Astrocyte (in vitro differentiated cells and primary cell): ENCODE measurements at regions not wholly inside any gene's neighbourhood (a gene's known extent, or its start where the extent isn't known, plus 50 kb on each side); places are given as distances from the start of the nearest gene placed in this dataset.

Source experiments
- DNase-seq: peaks from one replicate; pipeline ENCODE4 v3.0.0-alpha.2; 2010; ENCODE audit warnings: low read depth
- FAIRE-seq: peaks from 2 replicates; lab custom pipeline; 2011; peaks lifted over from hg19 to GRCh38; lab: Jason Lieb, UNC
- H2AFZ ChIP-seq: 2 replicates; pipeline ENCODE4 v1.6.0; 2012; ENCODE audit warnings: low read depth, low read length, inconsistent platforms
- H3K27ac ChIP-seq: 2 replicates; pipeline ENCODE4 v1.5.1; 2011; ENCODE audit warnings: low read depth, low read length, inconsistent platforms
- H3K27me3 ChIP-seq: 2 replicates; pipeline ENCODE4 v1.6.0; 2011; ENCODE audit warnings: low read length, inconsistent platforms; ENCODE audit not compliant: insufficient read depth
- H3K36me3 ChIP-seq: 2 replicates; pipeline ENCODE4 v1.5.1; 2011; ENCODE audit warnings: low read length, inconsistent platforms; ENCODE audit not compliant: insufficient read depth
- H3K4me1 ChIP-seq: 2 replicates; pipeline ENCODE4 v1.5.1; 2011; ENCODE audit warnings: low read length, inconsistent platforms; ENCODE audit not compliant: insufficient read depth
- H3K4me2 ChIP-seq: 2 replicates; pipeline ENCODE4 v1.6.0; 2012; ENCODE audit warnings: low read length, inconsistent platforms
- H3K4me3 ChIP-seq: 2 replicates; pipeline ENCODE4 v1.5.1; 2011; ENCODE audit warnings: low read depth, mild to moderate bottlenecking, low read length, inconsistent platforms; ENCODE audit not compliant: insufficient read depth
- H3K79me2 ChIP-seq: 2 replicates; pipeline ENCODE4 v1.6.0; 2012; ENCODE audit warnings: mild to moderate bottlenecking, low read length, inconsistent platforms; ENCODE audit not compliant: insufficient read depth
- H3K9ac ChIP-seq: 2 replicates; pipeline ENCODE4 v1.6.0; 2012; ENCODE audit warnings: mild to moderate bottlenecking, low read length, inconsistent platforms
- H3K9me3 ChIP-seq: 2 replicates; pipeline ENCODE4 v1.5.1; 2012; ENCODE audit warnings: low read depth, mild to moderate bottlenecking, low read length, inconsistent platforms; ENCODE audit not compliant: insufficient read depth
- H4K20me1 ChIP-seq: 2 replicates; pipeline ENCODE4 v1.6.0; 2012; ENCODE audit warnings: low read length, inconsistent platforms; ENCODE audit not compliant: insufficient read depth
- H3K27ac Mint-ChIP-seq: one replicate; pipeline ENCODE4 v1.8.0; 2021; ENCODE audit warnings: mild to moderate bottlenecking, mixed read lengths; ENCODE audit not compliant: unreplicated experiment
- H3K27me3 Mint-ChIP-seq: one replicate; pipeline ENCODE4 v1.8.0; 2021; ENCODE audit warnings: low read depth, mixed read lengths; ENCODE audit not compliant: unreplicated experiment
- H3K36me3 Mint-ChIP-seq: one replicate; pipeline ENCODE4 v1.8.0; 2021; ENCODE audit warnings: low read depth, mixed read lengths; ENCODE audit not compliant: unreplicated experiment
- H3K4me1 Mint-ChIP-seq: one replicate; pipeline ENCODE4 v1.8.0; 2021; ENCODE audit warnings: low read depth, mixed read lengths; ENCODE audit not compliant: unreplicated experiment
- H3K4me3 Mint-ChIP-seq: one replicate; pipeline ENCODE4 v1.8.0; 2021; ENCODE audit warnings: mild to moderate bottlenecking, moderate library complexity, mixed read lengths; ENCODE audit not compliant: unreplicated experiment
- H3K9me3 Mint-ChIP-seq: one replicate; pipeline ENCODE4 v1.8.0; 2021; ENCODE audit warnings: mild to moderate bottlenecking, mixed read lengths; ENCODE audit not compliant: unreplicated experiment
- EZH2 ChIP-seq: IDR thresholded peaks from 2 replicates; pipeline ENCODE4 v1.6.1; 2012; ENCODE audit warnings: mild to moderate bottlenecking, low read length, inconsistent platforms; ENCODE audit not compliant: insufficient read depth
- TF ChIP-seq, protein P1 (sequence below): IDR thresholded peaks from 2 replicates; pipeline ENCODE4 v1.5.1; 2011; ENCODE audit warnings: low read depth, mild to moderate bottlenecking, inconsistent platforms, low read length, moderate library complexity; ENCODE audit not compliant: insufficient read depth

- no peaks in the 10 kb centered on the region for H3K4me1 ChIP-seq
- Mint-ChIP-seq H3K27me3 (peaks cover 13% of the 10 kb centered on the region), H3K27ac (no peak overlapping the region), H3K4me3 (no peak overlapping the region), H3K4me1 (no peaks in the 10 kb centered on the region), H3K36me3 (no peaks in the 10 kb centered on the region), H3K9me3 (peaks cover 2% of the 10 kb centered on the region)
- no peak overlapping the region for H3K4me2 ChIP-seq
- FAIRE-seq (no peak), DNase-seq (no peak)
- no peak overlapping the region for H2AFZ ChIP-seq
- H4K20me1 ChIP-seq, result no peaks in the 10 kb centered on the region
- no peaks in the 10 kb centered on the region for H3K9me3 ChIP-seq
- no peak overlapping the region for H3K4me3 ChIP-seq
- H3K27me3 ChIP-seq, result peaks cover 5% of the 10 kb centered on the region
- H3K79me2 ChIP-seq, result no peaks in the 10 kb centered on the region
- TF ChIP-seq EZH2, result no peak
- H3K27ac ChIP-seq, result no peak overlapping the region
- H3K9ac ChIP-seq, result no peak overlapping the region
- no peaks in the 10 kb centered on the region for H3K36me3 ChIP-seq
Observed at GRCh38 chr6:44608175-44608574, 220.7 kb downstream of the CDC5L start.

DNA sequence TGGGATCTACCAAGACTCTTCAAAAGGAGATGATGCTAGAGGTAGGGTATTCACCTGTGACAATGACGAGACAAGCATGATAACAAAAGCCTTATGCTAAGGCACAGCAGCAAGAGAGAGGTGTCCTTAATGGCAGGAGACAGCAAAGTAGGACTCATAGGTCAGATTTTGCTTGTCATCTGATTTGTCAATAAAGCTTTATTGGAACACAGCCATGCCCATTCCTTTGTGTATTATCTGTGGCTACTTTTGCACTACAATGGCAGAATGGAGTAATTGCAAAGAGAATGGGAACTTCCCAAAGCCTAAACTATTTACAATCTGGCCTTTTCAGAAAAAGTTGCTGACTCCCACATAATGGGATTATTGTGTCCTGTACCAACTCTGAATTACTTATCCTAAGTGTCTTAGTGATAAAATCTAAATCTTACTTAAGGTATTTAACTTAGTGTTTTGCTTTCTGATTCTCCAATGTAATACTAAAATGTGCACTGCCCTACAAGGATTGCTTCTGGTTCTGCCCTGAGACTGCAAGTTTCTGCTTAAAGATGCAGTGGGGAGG, 221.6 kb downstream of the CDC5L start:
- no peaks in the 10 kb centered on the region for H4K20me1 ChIP-seq
- no peaks in the 10 kb centered on the region for H3K36me3 ChIP-seq
- H3K9ac ChIP-seq, result no peak overlapping the region
- H3K27ac ChIP-seq, result no peak overlapping the region
- DNase-seq (no peak), FAIRE-seq (no peak)
- no peak overlapping the region for H3K4me3 ChIP-seq
- peaks cover 5% of the 10 kb centered on the region for H3K27me3 ChIP-seq
- H3K9me3 ChIP-seq, result no peaks in the 10 kb centered on the region
- Mint-ChIP-seq H3K4me1 (no peaks in the 10 kb centered on the region), H3K9me3 (peaks cover 2% of the 10 kb centered on the region), H3K27ac (no peak overlapping the region), H3K4me3 (no peak overlapping the region), H3K27me3 (peaks cover 10% of the 10 kb centered on the region), H3K36me3 (no peaks in the 10 kb centered on the region)
- H3K79me2 ChIP-seq, result no peaks in the 10 kb centered on the region
- no peaks in the 10 kb centered on the region for H3K4me1 ChIP-seq
- H2AFZ ChIP-seq, result no peak overlapping the region
- no peak overlapping the region for H3K4me2 ChIP-seq
- no peak for TF ChIP-seq EZH2
- TF ChIP-seq, protein P1, sequence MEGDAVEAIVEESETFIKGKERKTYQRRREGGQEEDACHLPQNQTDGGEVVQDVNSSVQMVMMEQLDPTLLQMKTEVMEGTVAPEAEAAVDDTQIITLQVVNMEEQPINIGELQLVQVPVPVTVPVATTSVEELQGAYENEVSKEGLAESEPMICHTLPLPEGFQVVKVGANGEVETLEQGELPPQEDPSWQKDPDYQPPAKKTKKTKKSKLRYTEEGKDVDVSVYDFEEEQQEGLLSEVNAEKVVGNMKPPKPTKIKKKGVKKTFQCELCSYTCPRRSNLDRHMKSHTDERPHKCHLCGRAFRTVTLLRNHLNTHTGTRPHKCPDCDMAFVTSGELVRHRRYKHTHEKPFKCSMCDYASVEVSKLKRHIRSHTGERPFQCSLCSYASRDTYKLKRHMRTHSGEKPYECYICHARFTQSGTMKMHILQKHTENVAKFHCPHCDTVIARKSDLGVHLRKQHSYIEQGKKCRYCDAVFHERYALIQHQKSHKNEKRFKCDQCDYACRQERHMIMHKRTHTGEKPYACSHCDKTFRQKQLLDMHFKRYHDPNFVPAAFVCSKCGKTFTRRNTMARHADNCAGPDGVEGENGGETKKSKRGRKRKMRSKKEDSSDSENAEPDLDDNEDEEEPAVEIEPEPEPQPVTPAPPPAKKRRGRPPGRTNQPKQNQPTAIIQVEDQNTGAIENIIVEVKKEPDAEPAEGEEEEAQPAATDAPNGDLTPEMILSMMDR, result no peak

- no peak overlapping the region for H3K9ac ChIP-seq
- Mint-ChIP-seq H3K36me3 (no peaks in the 10 kb centered on the region), H3K4me3 (no peak overlapping the region), H3K27ac (no peak overlapping the region), H3K4me1 (no peaks in the 10 kb centered on the region), H3K9me3 (peaks cover 2% of the 10 kb centered on the region), H3K27me3 (peaks cover 7% of the 10 kb centered on the region)
- H3K4me3 ChIP-seq, result no peak overlapping the region
- H3K27me3 ChIP-seq, result peaks cover 2% of the 10 kb centered on the region
- H3K9me3 ChIP-seq, result no peaks in the 10 kb centered on the region
- no peaks in the 10 kb centered on the region for H3K36me3 ChIP-seq
- FAIRE-seq (no peak), DNase-seq (no peak)
- H3K27ac ChIP-seq, result no peak overlapping the region
- H2AFZ ChIP-seq, result no peak overlapping the region
- TF ChIP-seq EZH2, result no peak
- H3K4me1 ChIP-seq, result no peaks in the 10 kb centered on the region
- H4K20me1 ChIP-seq, result no peaks in the 10 kb centered on the region
- no peak overlapping the region for H3K4me2 ChIP-seq
- no peaks in the 10 kb centered on the region for H3K79me2 ChIP-seq
Observed at GRCh38 chr6:44614396-44614795, 226.9 kb downstream of the CDC5L start.
